Kidney epithelial cell (primary cell): ENCODE measurements at regions not wholly inside any gene's neighbourhood (a gene's known extent, or its start where the extent isn't known, plus 50 kb on each side); places are given as distances from the start of the nearest gene placed in this dataset.

Experiments
- DNase-seq: peaks from one replicate; pipeline ENCODE4 v3.0.0-alpha.2; 2010; ENCODE audit warnings: low read depth
- H3K27me3 ChIP-seq: 2 replicates; pipeline ENCODE4 v1.6.0; 2011; ENCODE audit warnings: low read length; ENCODE audit not compliant: control insufficient read depth, insufficient read depth
- H3K36me3 ChIP-seq: 2 replicates; pipeline ENCODE4 v1.5.1; 2011; ENCODE audit warnings: low read length; ENCODE audit not compliant: control insufficient read depth, insufficient read depth
- H3K4me3 ChIP-seq: 2 replicates; pipeline ENCODE4 v1.5.1; 2011; ENCODE audit warnings: low read depth, mild to moderate bottlenecking, control low read depth, low read length
- CTCF ChIP-seq: IDR thresholded peaks from 2 replicates; pipeline ENCODE4 v1.5.1; 2011; ENCODE audit warnings: mild to moderate bottlenecking, moderate library complexity, low read length, control low read depth, inconsistent platforms; ENCODE audit not compliant: insufficient read depth, poor library complexity, severe bottlenecking

GRCh38 chr11:38005597-38005996 lies 1407.6 kb upstream of the RAG2 start:
- no peaks in the 10 kb centered on the region for H3K27me3 ChIP-seq
- H3K36me3 ChIP-seq, result no peaks in the 10 kb centered on the region
- TF ChIP-seq CTCF, result no peak
- H3K4me3 ChIP-seq, result no peak overlapping the region
- DNase-seq, result no peak

DNA sequence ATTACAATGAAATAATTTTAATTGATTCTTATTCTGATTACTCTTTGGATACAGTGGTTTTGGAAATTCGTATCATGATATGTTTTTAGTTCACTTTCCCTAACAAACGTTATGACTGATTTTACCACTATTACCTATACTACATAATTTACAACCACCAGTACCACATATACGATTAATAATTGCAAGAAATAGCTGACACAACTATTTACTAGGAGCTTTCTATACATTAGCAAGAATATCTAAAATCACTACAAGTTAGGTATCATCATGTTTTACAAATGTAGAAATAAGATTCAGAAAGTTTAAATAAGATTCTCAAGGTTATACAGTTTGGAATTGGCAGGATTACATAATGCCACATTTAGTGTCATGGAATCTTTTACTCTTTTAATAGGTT lies 1401.1 kb upstream of the RAG2 start:
- H3K4me3 ChIP-seq, result no peak overlapping the region
- no peak for TF ChIP-seq CTCF
- no peaks in the 10 kb centered on the region for H3K36me3 ChIP-seq
- DNase-seq, result no peak
- H3K27me3 ChIP-seq, result no peaks in the 10 kb centered on the region

DNA sequence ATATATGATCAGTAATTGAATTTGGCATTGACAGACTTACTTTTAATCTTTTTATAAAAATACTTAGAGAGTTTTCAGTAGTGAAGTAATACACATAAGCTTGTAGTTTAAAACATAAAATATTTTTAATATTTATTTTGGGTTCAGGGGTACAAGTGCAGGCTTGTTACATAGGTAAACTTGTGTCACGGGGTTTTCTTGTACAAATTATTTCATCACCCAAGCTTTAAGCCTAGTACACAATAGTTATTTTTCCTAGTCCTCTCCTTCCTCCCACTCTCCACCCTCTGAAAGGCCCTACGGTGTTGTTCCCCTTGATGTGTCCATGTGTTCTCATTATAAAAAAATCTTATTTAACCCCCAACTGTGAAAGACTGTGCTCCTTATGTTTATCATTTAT lies 1397.8 kb upstream of the RAG2 start:
- no peaks in the 10 kb centered on the region for H3K27me3 ChIP-seq
- no peaks in the 10 kb centered on the region for H3K36me3 ChIP-seq
- no peak for TF ChIP-seq CTCF
- H3K4me3 ChIP-seq, result no peak overlapping the region
- DNase-seq, result no peak

DNA sequence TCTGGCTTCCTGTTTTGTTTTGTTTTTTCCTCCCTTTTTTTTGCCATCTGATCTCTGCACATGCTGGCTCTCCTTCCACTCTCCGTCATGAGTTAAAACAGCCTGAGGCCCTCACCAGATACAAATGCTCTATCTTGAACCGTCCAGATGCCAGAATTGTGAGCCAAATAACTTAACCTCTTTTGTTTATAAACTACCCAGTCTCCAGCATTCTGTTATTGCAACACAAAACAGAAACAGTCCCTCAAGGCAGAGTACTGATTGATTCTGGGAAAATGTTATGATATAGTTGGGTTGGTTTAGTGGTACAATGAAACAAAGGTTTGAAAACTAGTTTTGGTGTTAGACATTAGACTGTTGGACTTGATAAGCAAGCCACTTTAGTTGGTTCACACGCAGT lies 1390.0 kb upstream of the RAG2 start:
- Histone ChIP-seq H3K27me3 (no peaks in the 10 kb centered on the region), H3K4me3 (no peak overlapping the region), H3K36me3 (no peaks in the 10 kb centered on the region)
- TF ChIP-seq CTCF, result no peak
- DNase-seq, result no peak

DNA sequence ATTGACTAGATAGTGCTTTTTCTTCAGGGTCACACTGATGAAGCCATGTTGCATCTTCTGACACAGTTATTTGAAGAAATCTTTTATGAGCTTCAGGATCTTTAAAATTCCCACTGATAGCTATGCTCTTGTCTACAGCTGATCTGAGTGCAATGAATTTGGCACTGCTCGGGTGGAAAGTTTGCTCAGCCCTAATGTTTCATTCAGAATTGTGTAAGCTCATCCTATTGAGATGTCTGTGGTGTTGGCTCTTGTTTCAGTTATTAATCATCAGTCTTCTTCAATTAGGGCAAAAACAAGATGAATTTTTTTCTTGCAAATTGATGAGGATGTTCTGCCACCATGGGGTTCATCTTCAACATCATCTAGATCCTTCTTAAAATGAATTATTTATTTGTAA lies 1387.0 kb upstream of the RAG2 start:
- no peak overlapping the region for H3K4me3 ChIP-seq
- no peaks in the 10 kb centered on the region for H3K27me3 ChIP-seq
- no peak for DNase-seq
- TF ChIP-seq CTCF, result no peak
- no peaks in the 10 kb centered on the region for H3K36me3 ChIP-seq

DNA sequence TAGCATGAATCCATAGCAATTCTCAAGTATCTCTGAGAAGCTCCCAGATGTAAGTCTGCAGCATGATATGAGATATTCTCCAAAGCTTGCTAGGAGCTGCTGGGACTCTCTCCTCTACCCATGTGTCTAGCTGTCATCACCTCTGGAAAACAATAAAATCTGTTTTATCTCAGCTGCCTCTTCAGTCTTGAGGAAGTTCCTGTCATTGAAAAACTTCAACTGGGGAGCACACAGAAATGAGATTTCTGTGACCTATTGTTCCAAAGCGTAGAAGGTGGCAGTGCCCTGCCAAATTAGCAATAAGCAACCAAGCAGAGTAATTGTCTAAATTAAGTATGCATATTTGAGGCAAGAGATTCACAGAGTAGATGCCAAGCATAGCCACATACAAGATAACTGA lies 1380.6 kb upstream of the RAG2 start:
- no peaks in the 10 kb centered on the region for H3K36me3 ChIP-seq

More for the DNA sequence above, 1380.6 kb upstream of the RAG2 start:
- Histone ChIP-seq H3K4me3 (no peak overlapping the region), H3K27me3 (no peaks in the 10 kb centered on the region)
- no peak for DNase-seq
- no peak for TF ChIP-seq CTCF
